DOHH2 (cell line): ENCODE measurements at regions not wholly inside any gene's neighbourhood (a gene's known extent, or its start where the extent isn't known, plus 50 kb on each side); places are given as distances from the start of the nearest gene placed in this dataset.

Experiments
- EZH2phosphoT487 ChIP-seq: fragments of 200-600 bp; sonication (generic); IDR thresholded peaks from 2 replicates; pipeline ENCODE4 v1.6.1; 2017; ENCODE audit warnings: borderline replicate concordance, mild to moderate bottlenecking, antibody characterized with exemption, low read length, moderate library complexity, mixed read lengths
- TF ChIP-seq, protein P1 (sequence below): fragments of 200-600 bp; sonication (generic); IDR thresholded peaks from one replicate; pipeline ENCODE4 v1.5.1; 2014; ENCODE audit warnings: antibody characterized with exemption, mild to moderate bottlenecking, low read depth, low read length; ENCODE audit not compliant: poor library complexity, severe bottlenecking

GRCh38 chr1:68594851-68595250 lies 98.0 kb upstream of the DEPDC1 start:
- TF ChIP-seq, protein P1, sequence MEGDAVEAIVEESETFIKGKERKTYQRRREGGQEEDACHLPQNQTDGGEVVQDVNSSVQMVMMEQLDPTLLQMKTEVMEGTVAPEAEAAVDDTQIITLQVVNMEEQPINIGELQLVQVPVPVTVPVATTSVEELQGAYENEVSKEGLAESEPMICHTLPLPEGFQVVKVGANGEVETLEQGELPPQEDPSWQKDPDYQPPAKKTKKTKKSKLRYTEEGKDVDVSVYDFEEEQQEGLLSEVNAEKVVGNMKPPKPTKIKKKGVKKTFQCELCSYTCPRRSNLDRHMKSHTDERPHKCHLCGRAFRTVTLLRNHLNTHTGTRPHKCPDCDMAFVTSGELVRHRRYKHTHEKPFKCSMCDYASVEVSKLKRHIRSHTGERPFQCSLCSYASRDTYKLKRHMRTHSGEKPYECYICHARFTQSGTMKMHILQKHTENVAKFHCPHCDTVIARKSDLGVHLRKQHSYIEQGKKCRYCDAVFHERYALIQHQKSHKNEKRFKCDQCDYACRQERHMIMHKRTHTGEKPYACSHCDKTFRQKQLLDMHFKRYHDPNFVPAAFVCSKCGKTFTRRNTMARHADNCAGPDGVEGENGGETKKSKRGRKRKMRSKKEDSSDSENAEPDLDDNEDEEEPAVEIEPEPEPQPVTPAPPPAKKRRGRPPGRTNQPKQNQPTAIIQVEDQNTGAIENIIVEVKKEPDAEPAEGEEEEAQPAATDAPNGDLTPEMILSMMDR, result no peak
- TF ChIP-seq EZH2phosphoT487, result no peak
